HG03558 (cell line): ENCODE measurements at regions not wholly inside any gene's neighbourhood (a gene's known extent, or its start where the extent isn't known, plus 50 kb on each side); places are given as distances from the start of the nearest gene placed in this dataset.
"Not testable (repeated sequence)": the region's sequence is repeated elsewhere in the genome, so short reads cannot be mapped to it uniquely, and the experiment has no call there.

Experiments used
- ATAC-seq: cut with Tn5 transposase; IDR thresholded peaks from one replicate; pipeline ENCODE4 v1.9.1; 2021; ENCODE audit warnings: moderate number of reproducible peaks; ENCODE audit not compliant: unreplicated experiment; ENCODE audit errors: extremely low read depth

DNA sequence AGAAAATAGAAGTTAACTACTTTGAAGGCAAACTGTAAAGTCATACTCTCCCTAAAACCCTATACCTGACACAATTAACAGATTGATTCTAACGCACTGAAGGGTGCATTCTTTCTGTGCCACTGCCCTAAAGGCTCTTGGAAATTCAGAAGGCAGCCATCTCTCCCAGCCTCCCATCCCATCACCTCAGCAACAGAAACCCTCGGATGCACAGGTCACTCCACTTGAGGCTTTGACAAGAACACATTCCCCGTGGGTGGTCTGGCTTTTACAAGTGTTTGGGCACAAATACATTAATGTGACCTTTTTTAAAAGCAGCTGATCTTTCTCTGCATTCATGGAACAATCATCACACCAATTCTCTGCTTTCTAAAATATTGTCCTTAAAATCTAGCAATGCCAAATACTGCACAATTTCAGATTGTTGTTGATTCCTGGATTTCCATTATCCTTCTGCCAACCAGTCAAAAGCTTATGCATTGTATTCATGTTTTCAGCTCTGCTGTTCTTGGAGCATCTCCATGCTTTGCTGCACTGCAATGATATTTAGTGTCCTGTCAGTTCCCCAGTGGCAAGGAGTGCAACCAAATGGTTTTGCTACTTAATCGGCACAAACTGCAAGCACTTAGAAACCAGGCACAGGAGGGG lies 175.6 kb downstream of the TMEM161B start:
- no peak for ATAC-seq

DNA sequence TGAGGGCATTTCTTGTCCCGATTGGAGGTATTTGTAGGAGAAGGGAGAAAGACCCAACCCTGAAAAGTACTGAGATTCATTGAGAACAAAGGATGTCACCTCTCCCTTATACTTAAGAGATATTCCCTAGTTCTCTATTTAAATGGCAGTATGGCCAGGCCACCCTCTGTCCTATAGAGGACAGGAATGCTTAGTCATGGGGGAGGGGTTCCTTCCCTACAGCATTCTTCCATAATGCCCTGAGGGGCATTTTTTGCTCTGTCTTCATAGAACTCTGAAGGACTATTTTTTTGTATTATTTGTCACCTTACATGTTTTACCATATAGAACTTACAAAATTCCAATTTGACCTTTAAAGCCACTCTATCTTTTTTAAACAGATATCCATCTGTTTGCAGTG lies 176.3 kb downstream of the TMEM161B start:
- ATAC-seq: no peak

GRCh38 chr5:88090506-88090905 lies 178.1 kb downstream of the TMEM161B start:
- ATAC-seq: no peak

- no peak for ATAC-seq
Measured at GRCh38 chr5:88089719-88090390, 178.8 kb downstream of the TMEM161B start.

GRCh38 chr5:88085462-88085861 lies 183.2 kb downstream of the TMEM161B start:
- ATAC-seq: no peak

DNA sequence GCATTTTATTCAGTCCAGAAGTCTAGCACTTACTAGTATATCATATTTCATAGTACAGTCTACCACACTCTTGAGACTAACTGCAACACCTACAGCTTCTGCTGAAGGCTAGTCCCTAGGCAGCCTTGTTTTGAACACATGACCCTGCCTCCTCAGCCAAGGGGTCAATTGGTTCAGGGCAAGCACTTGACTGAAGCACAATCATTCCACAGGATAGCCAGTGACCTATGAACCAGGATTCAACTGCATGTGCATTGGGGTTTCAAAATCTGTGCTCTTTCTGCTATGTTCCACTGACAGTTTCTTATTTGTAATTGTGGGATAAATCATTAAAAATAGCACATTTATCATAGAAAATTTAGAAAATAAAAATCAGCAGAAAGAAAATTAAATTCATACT lies 186.8 kb downstream of the TMEM161B start:
- ATAC-seq: no peak

GRCh38 chr5:88063813-88064212 lies 204.8 kb downstream of the TMEM161B start:
- no peak for ATAC-seq

- ATAC-seq: no peak
Measured at GRCh38 chr5:88060194-88060593, 208.5 kb downstream of the TMEM161B start.

DNA sequence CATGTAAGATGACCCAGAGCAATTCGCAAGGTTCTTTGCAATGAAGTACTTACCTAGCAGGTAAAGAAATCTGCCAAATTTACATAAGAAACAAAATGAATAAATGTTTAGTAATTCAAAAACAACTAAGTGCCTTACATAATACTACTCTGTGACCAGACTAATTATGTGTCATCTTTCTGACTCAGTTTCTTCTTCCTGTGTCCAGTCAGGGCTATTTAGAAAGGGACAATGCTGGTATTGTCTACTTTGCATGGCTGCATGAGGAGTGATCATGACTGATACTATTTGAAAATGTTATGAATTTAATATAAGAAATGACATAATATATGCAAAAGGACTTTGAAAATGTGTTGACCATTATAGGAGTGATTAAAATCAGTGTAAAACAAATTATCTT lies 210.0 kb downstream of the TMEM161B start:
- ATAC-seq: no peak

DNA sequence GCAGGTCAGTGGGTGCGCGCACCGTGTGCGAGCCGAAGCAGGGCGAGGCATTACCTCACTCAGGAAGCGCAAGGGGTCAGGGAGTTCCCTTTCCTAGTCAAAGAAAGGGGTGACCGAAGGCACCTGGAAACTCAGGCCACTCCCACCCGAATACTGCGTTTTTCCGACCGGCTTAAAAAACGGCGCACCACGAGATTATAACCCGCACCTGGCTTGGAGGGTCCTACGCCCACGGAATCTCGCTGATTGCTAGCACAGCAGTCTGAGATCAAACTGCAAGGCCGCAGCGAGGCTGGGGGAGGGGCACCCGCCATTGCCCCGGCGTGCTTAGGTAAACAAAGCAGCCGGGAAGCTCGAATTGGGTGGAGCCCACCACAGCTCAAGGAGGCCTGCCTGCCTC lies 216.2 kb downstream of the TMEM161B start:
- not testable (repeated sequence) for ATAC-seq

DNA sequence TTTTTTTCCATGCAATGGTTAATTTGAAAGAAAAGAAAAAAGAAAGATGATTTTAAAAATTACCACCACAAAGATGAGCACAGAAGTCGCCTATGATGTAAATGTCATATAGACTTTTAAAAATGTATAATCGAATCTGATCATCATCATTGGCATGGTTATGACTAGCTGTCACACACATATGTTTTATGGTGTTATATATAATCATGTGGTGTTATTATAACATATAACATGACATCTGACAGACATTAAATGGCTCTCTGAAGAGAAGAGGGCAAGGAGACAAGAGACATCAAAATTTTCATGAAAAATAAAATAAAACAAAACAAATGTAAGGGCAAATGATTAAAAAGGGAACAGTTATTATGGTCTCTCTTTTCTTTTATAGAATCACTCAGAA lies 217.5 kb downstream of the TMEM161B start:
- ATAC-seq: no peak

DNA sequence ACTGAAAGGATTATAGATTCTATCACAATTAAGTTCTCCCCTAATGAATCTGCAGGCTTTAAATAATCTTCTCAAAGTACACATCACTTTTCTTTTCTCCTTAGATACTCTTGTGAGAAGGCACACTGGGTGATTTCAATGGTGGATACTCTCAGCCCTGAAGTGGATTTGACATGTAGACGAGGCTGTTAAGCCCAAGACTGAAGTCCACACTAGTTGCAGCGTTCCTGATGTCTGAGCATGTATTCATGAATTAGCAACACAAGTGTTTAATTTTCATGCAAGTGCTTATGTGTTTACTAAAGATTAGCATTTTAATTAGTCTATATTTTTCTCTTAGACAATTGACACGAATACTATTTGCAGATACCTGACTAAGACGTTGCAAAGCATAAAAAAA lies 218.9 kb downstream of the TMEM161B start:
- ATAC-seq: no peak

- no peak for ATAC-seq
Measured at GRCh38 chr5:88049156-88049555, 219.5 kb downstream of the TMEM161B start.

GRCh38 chr5:88045931-88046461 lies 222.6 kb downstream of the TMEM161B start:
- ATAC-seq: no peak

DNA sequence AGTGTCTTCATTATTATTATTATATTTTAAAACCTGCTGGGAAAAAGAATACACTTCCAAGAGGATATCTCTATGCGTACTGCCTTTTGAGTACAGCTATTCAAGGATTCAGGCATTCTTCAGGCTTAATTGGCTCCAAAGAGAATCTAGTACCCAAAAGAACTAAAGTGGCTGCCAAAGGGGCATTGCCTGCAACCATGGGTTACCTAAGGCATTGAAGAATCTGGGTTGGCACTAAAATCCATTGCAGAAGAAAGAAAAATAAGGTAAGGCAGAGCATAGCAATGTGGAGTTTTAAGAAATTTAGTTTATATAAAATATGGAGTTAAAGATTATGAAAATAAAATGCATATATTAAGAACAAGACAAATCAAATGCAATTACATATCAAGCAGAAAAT lies 223.5 kb downstream of the TMEM161B start:
- ATAC-seq: no peak

GRCh38 chr5:88034520-88034919 lies 234.1 kb downstream of the TMEM161B start:
- ATAC-seq: no peak

DNA sequence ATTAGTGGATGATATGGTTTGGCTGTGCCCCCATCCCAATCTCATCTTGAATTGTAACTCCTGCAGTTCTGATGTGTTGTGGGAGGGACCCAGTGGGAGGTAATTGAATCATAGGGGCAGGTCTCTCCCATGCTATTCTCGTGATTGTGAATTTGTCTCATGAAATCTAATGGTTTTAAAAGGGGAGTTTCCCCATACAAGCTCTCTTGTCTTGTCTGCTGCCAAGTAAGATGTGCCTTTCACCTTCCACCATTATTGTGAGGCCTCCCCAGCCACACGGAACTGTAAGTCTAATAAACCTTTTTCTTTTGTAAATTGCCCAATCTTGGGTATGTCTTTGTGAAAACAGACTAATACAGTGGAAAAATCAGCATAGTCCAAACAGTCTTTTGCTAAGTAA lies 235.5 kb downstream of the TMEM161B start:
- no peak for ATAC-seq

- no peak for ATAC-seq
Measured at GRCh38 chr5:88029011-88029410, 239.6 kb downstream of the TMEM161B start.

DNA sequence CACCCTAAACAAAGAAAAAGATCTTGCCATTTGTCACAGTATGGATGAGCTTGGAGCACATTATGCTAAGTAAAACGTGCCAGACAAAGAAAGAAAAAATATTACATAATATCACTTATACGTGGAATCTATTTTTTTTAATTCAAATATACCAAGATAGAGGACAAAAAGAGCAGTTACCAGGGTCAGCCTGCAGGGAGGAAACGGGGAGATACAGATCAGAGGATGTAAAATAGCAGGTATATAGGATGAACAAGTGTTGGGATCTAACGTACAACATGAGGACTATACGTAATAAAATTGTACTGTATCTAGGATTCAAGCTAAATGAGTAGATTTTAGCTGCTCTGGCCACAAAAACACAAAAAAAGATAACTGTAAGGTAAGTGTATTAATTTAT lies 247.5 kb downstream of the TMEM161B start:
- no peak for ATAC-seq

DNA sequence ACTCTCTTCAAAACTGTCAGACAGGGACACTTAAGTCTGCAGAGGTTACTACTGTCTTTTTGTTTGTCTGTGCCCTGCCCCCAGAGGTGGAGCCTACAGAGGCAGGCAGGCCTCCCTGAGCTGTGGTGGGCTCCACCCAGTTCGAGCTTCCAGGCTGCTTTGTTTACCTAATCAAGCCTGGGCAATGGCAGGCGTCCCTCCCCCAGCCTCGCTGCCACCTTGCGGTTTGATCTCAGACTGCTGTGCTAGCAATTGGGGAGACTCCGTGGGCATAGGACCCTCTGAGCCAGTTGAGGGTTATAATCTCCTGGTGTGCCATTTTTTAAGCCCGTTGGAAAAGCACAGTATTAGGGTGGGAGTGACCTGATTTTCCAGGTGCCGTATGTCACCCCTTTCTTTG lies 253.7 kb downstream of the TMEM161B start:
- not testable (repeated sequence) for ATAC-seq

GRCh38 chr5:88000877-88001276 lies 267.8 kb downstream of the TMEM161B start:
- ATAC-seq: no peak

DNA sequence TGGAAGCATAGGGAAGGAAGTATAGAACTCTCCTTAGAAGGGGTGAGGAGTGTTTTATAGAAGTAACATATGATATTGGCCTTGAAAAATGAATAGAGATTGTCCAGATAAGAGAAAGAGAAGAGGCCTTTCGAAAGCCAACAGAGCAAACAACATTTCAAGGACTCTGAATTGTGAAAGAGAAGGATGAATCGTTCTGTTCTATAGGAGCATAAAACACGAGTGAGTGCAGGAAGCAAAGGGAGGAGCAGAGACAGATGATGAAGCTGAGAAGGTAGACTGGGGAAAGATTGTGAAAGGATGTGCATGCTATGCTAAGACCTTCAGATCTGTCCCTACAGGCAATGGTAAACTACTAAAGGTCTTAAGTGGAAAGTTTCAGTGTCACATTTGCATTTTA lies 271.0 kb downstream of the TMEM161B start:
- no peak for ATAC-seq
